OCI-LY7 (cell line): ENCODE measurements at regions not wholly inside any gene's neighbourhood (a gene's known extent, or its start where the extent isn't known, plus 50 kb on each side); places are given as distances from the start of the nearest gene placed in this dataset.

Source experiments
- BruUV-seq: library from RNA; stranded (reverse); fragments of 400-500 nt; replicated peaks from 2 replicates; lab custom pipeline; 2021; lab: Mats Ljungman, UMichigan
- CTCF ChIA-PET: fragments of 300-600 bp; sonication (Branson Sonifier 250); formaldehyde crosslinking; loops from one replicate; lab custom pipeline; 2022; ENCODE audit warnings: antibody characterized with exemption; ENCODE audit not compliant: unreplicated experiment; lab: Charles Lee
- POLR2A ChIA-PET: fragments of 300-600 bp; sonication (Branson Sonifier 250); formaldehyde crosslinking; loops from one replicate; lab custom pipeline; 2022; ENCODE audit warnings: antibody characterized with exemption; lab: Charles Lee
- DNase-seq: peaks from one replicate; pipeline ENCODE4 v3.0.0-alpha.2; 2015; ENCODE audit warnings: low spot score
- H2AFZ ChIP-seq: fragments of 200-600 bp; sonication (generic), shearing (Covaris generic); 2 replicates; pipeline ENCODE4 v1.6.1; 2014; ENCODE audit warnings: mild to moderate bottlenecking, antibody characterized with exemption, low read length, moderate library complexity
- H3K27ac ChIP-seq: fragments of 200-600 bp; sonication (generic); 2 replicates; pipeline ENCODE4 v1.5.1; 2014; ENCODE audit warnings: mixed run types, low read depth, mild to moderate bottlenecking, moderate library complexity, low read length, inconsistent platforms; ENCODE audit not compliant: poor library complexity, severe bottlenecking
- H3K36me3 ChIP-seq: fragments of 200-600 bp; sonication (generic); 2 replicates; pipeline ENCODE4 v1.6.1; 2014; ENCODE audit warnings: mild to moderate bottlenecking, antibody characterized with exemption, low read length, moderate library complexity, mixed read lengths; ENCODE audit not compliant: insufficient read depth
- H3K4me1 ChIP-seq: fragments of 200-600 bp; sonication (generic); 2 replicates; pipeline ENCODE4 v1.5.1; 2014; ENCODE audit warnings: mild to moderate bottlenecking, low read length; ENCODE audit not compliant: insufficient read depth, poor library complexity, severe bottlenecking
- H3K4me2 ChIP-seq: fragments of 200-600 bp; sonication (generic); 2 replicates; pipeline ENCODE4 v1.6.1; 2014; ENCODE audit warnings: mild to moderate bottlenecking, low read length
- H3K4me3 ChIP-seq: fragments of 200-600 bp; sonication (generic); 2 replicates; pipeline ENCODE4 v1.5.1; 2014; ENCODE audit warnings: mild to moderate bottlenecking, low read depth, low read length; ENCODE audit not compliant: poor library complexity, severe bottlenecking
- H3K79me2 ChIP-seq: fragments of 200-600 bp; sonication (generic); 2 replicates; pipeline ENCODE4 v1.6.1; 2016; ENCODE audit warnings: low read depth, mild to moderate bottlenecking, low read length, moderate library complexity, mixed read lengths; ENCODE audit not compliant: insufficient read depth
- H3K9me2 ChIP-seq: fragments of 200-600 bp; sonication (generic); 2 replicates; pipeline ENCODE4 v1.6.1; 2016; ENCODE audit warnings: mild to moderate bottlenecking, low read length, mixed read lengths; ENCODE audit not compliant: insufficient read depth
- H3K9me3 ChIP-seq: fragments of 200-600 bp; sonication (generic); 2 replicates; pipeline ENCODE4 v1.6.1; 2014; ENCODE audit warnings: mild to moderate bottlenecking, mixed run types, low read length, mixed read lengths
- H4K20me1 ChIP-seq: fragments of 200-600 bp; sonication (generic); 2 replicates; pipeline ENCODE4 v1.6.1; 2014; ENCODE audit warnings: mild to moderate bottlenecking, antibody characterized with exemption, low read length, moderate library complexity, mixed read lengths; ENCODE audit not compliant: insufficient read depth
- CTCF ChIP-seq: fragments of 200-600 bp; sonication (generic); conservative IDR thresholded peaks from 2 replicates; pipeline ENCODE4 v1.5.1; 2014; ENCODE audit warnings: mild to moderate bottlenecking, antibody characterized with exemption, low read length, moderate library complexity, mixed read lengths
- EZH2phosphoT487 ChIP-seq: fragments of 200-600 bp; sonication (generic); IDR thresholded peaks from 2 replicates; pipeline ENCODE4 v1.6.1; 2018; ENCODE audit warnings: low read depth, borderline replicate concordance, mild to moderate bottlenecking, mixed run types, antibody characterized with exemption, low read length, moderate library complexity, mixed read lengths
- intact Hi-C: fragments of 100-400 bp; cut with micrococcal nuclease; formaldehyde crosslinking; loops from one replicate; pipeline ENCODE4 v1.10.0; 2022; ENCODE audit not compliant: unreplicated experiment

- H2AFZ ChIP-seq = no peak overlapping the region
- no peaks in the 10 kb centered on the region for H3K36me3 ChIP-seq
- H3K27ac ChIP-seq = no peak overlapping the region
- no peaks in the 10 kb centered on the region for H3K9me2 ChIP-seq
- CTCF ChIA-PET = no interaction called here
- no peak overlapping the region for H3K4me2 ChIP-seq
- peak; percentile 7 for DNase-seq
- no TSS peak for BruUV-seq
- intact Hi-C loops = no loop called here
- H4K20me1 ChIP-seq = no peaks in the 10 kb centered on the region
- no peak for TF ChIP-seq EZH2phosphoT487
- TF ChIP-seq CTCF = no peak
- POLR2A ChIA-PET = no interaction called here
- no peaks in the 10 kb centered on the region for H3K9me3 ChIP-seq
- H3K4me1 ChIP-seq = no peaks in the 10 kb centered on the region
- no peaks in the 10 kb centered on the region for H3K79me2 ChIP-seq
- no peak overlapping the region for H3K4me3 ChIP-seq
These were observed 65.9 kb downstream of the CEBPB start for GRCh38 chr20:50256577-50256976.

- POLR2A ChIA-PET = no interaction called here
- CTCF ChIA-PET = no interaction called here
- TF ChIP-seq EZH2phosphoT487 = no peak
- no peak for TF ChIP-seq CTCF
- Histone ChIP-seq H3K9me2 (no peaks in the 10 kb centered on the region), H3K9me3 (no peaks in the 10 kb centered on the region), H3K36me3 (no peaks in the 10 kb centered on the region), H3K4me3 (no peak overlapping the region), H3K4me2 (no peak overlapping the region), H4K20me1 (no peaks in the 10 kb centered on the region), H3K4me1 (no peaks in the 10 kb centered on the region), H3K27ac (no peak overlapping the region), H2AFZ (no peak overlapping the region), H3K79me2 (no peaks in the 10 kb centered on the region)
- DNase-seq = no peak
- intact Hi-C loops = no loop called here
- no TSS peak for BruUV-seq
These were observed 67.2 kb downstream of the CEBPB start for GRCh38 chr20:50257860-50258259.

DNA sequence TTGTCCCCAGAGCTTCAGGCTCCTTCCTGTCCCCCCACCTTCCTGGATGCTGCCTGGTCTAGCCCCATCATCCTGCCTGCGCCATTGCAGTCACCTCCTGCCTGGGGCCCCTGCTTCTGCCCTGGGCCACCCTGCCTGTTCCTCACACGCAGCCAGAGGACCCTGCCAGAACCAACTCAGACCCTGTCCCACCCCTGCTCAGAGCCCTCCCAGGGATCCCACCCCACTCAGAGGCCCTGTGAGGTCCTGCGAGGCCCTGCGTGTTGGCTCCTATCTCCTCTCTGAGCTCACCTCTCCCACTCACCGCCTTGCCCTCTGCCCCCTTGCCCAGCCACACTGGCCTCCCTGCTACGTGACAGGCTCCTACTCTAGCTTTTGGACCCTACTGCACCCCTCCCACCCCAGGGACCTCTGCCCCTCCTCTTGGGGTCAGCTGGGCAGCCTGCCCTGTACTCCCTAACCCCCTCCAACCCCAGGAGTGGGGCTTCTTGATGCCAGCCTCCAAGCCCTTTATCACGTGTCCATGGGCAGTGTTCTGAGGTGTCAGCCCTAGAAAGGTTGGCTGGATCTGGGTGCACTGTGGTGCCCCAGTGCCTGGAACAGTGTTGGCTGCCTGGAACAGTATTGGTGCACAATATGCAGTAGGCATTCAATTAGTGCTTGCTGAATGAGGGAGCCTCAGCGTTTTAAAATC lies 68.3 kb downstream of the CEBPB start:
- Histone ChIP-seq H3K4me1 (no peaks in the 10 kb centered on the region), H4K20me1 (no peaks in the 10 kb centered on the region), H3K36me3 (no peaks in the 10 kb centered on the region), H3K27ac (no peak overlapping the region), H3K4me3 (no peak overlapping the region), H3K4me2 (no peak overlapping the region), H2AFZ (no peak overlapping the region), H3K9me2 (no peaks in the 10 kb centered on the region), H3K9me3 (no peaks in the 10 kb centered on the region), H3K79me2 (no peaks in the 10 kb centered on the region)
- CTCF ChIA-PET = interaction anchor here (0.6 kb wide), 1 partner anchor 14 kb away, joined by 3 read pairs; no protein-coding TSS in a partner anchor
- no TSS peak for BruUV-seq
- no peak for DNase-seq
- POLR2A ChIA-PET = no interaction called here
- TF ChIP-seq CTCF (no peak), EZH2phosphoT487 (no peak)
- intact Hi-C loops = no loop called here
